K562 (cell line): ENCODE measurements at regions not wholly inside any gene's neighbourhood (a gene's known extent, or its start where the extent isn't known, plus 50 kb on each side); places are given as distances from the start of the nearest gene placed in this dataset.

Source experiments
- CEBPB ChIP-seq: fragments of 450-650 bp; IDR thresholded peaks from 2 replicates; pipeline ENCODE4 v1.6.1; 2016; ENCODE audit warnings: missing genetic modification characterization, missing compliant biosample characterization
- PRPF4 ChIP-seq: fragments of 200-400 bp; formaldehyde crosslinking; IDR thresholded peaks from one replicate; pipeline ENCODE4 v1.6.1; 2017; ENCODE audit warnings: low read length, low read depth, mild to moderate bottlenecking; ENCODE audit not compliant: insufficient read depth, poor library complexity, severe bottlenecking
- THRAP3 ChIP-seq: fragments of 450-650 bp; IDR thresholded peaks from 2 replicates; pipeline ENCODE4 v1.6.1; 2016; ENCODE audit warnings: mild to moderate bottlenecking, inconsistent platforms, borderline replicate concordance
- ZNF224 ChIP-seq: sonication (generic); formaldehyde crosslinking; IDR thresholded peaks from 2 replicates; pipeline ENCODE4 v1.8.0; 2022; ENCODE audit warnings: mild to moderate bottlenecking, missing genetic modification reagents
- ZNF354B ChIP-seq: fragments of 250-450 bp; sonication (Bioruptor Pico); IDR thresholded peaks from 2 replicates; pipeline ENCODE4 v1.4.0; 2020
- ZNF408 ChIP-seq: fragments of 250-450 bp; sonication (Bioruptor Pico); IDR thresholded peaks from 2 replicates; pipeline ENCODE4 v1.4.0; 2020; ENCODE audit warnings: low read depth, mild to moderate bottlenecking, moderate library complexity
- ZNF830 ChIP-seq: fragments of 250-450 bp; sonication (Bioruptor Pico); IDR thresholded peaks from 2 replicates; pipeline ENCODE4 v1.5.0; 2021; ENCODE audit warnings: mild to moderate bottlenecking
- TF ChIP-seq, protein P1 (sequence below): fragments of 200-800 bp; sonication (Bioruptor generic); IDR thresholded peaks from 2 replicates; pipeline ENCODE4 v1.6.1; 2017; ENCODE audit warnings: missing genetic modification characterization, missing compliant biosample characterization
- TF ChIP-seq, protein P2 (sequence below): fragments of 200-800 bp; sonication (Bioruptor generic); IDR thresholded peaks from 2 replicates; pipeline ENCODE4 v1.6.1; 2017; ENCODE audit warnings: missing genetic modification characterization, missing compliant biosample characterization

DNA sequence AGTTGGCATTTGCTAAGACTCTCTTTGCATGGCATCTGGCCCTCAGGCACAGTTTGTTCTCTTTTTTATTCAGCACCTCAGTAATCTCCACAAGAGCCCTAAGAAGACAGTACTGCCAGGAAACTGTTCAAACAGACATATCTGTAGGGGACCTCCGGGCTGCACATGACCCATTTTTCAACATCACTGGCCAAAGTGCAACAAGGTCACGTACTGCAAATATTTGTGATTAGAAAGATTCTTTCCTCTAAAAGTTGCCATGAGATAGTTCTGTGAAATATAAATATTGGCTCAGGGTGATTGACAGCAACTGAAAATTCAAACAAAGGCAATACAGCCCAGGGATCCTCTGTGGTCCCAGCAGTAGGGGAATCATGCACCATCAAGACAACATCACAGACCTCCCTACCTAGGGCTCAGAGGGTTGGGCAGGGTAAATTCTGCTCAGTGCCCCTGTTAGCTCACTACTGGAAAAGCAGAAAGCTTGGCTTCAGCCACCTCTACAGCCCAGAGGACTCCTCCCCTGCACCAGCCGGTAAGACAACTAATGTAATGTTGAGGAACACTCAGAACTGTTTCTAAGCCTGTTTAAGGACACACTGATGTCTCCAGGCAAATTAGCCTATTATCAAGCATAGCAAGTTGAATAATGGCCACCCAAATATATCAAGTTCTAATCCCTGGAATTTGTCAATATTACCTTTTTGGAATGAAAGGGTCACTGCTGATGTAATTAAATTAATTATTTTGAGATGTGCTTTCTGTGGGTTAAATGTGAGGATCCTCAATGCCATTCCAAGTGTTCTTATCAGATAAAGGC lies 117.4 kb upstream of the LPP start (continued):
- TF ChIP-seq, protein P1, sequence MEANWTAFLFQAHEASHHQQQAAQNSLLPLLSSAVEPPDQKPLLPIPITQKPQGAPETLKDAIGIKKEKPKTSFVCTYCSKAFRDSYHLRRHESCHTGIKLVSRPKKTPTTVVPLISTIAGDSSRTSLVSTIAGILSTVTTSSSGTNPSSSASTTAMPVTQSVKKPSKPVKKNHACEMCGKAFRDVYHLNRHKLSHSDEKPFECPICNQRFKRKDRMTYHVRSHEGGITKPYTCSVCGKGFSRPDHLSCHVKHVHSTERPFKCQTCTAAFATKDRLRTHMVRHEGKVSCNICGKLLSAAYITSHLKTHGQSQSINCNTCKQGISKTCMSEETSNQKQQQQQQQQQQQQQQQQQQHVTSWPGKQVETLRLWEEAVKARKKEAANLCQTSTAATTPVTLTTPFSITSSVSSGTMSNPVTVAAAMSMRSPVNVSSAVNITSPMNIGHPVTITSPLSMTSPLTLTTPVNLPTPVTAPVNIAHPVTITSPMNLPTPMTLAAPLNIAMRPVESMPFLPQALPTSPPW (CRISPR knock-in tag), result no peak
- TF ChIP-seq ZNF408 (CRISPR knock-in tag) (no peak), CEBPB (no peak), PRPF4 (no peak), THRAP3 (no peak), ZNF830 (CRISPR knock-in tag) (no peak), ZNF224 (no peak), ZNF354B (CRISPR knock-in tag) (no peak)
- TF ChIP-seq, protein P2, sequence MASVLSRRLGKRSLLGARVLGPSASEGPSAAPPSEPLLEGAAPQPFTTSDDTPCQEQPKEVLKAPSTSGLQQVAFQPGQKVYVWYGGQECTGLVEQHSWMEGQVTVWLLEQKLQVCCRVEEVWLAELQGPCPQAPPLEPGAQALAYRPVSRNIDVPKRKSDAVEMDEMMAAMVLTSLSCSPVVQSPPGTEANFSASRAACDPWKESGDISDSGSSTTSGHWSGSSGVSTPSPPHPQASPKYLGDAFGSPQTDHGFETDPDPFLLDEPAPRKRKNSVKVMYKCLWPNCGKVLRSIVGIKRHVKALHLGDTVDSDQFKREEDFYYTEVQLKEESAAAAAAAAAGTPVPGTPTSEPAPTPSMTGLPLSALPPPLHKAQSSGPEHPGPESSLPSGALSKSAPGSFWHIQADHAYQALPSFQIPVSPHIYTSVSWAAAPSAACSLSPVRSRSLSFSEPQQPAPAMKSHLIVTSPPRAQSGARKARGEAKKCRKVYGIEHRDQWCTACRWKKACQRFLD (CRISPR knock-in tag), result no peak
